GM23338 (cell line): ENCODE measurements at regions not wholly inside any gene's neighbourhood (a gene's known extent, or its start where the extent isn't known, plus 50 kb on each side); places are given as distances from the start of the nearest gene placed in this dataset.

Source experiments
- CTCF ChIP-seq, 2 experiments: fragments of 200-600 bp in 1 of 2; sonication (generic) in 1 of 2; conservative IDR thresholded peaks; 2 replicates each; pipeline versions ENCODE4 v1.5.1 to v1.6.1; 2016 to 2017; ENCODE audit warnings: antibody characterized with exemption in 2 of 2, low read depth in 2 of 2, mild to moderate bottlenecking in 2 of 2, moderate library complexity in 1 of 2
- EZH2 ChIP-seq: fragments of 200-600 bp; sonication (generic); IDR thresholded peaks from one replicate; pipeline ENCODE4 v1.8.0; 2017; ENCODE audit warnings: antibody characterized with exemption, mild to moderate bottlenecking, low read depth; ENCODE audit not compliant: unreplicated experiment
- JUNB ChIP-seq: IDR thresholded peaks from one replicate; pipeline ENCODE4 v1.6.1; 2016; ENCODE audit warnings: antibody characterized with exemption; ENCODE audit not compliant: unreplicated experiment

DNA sequence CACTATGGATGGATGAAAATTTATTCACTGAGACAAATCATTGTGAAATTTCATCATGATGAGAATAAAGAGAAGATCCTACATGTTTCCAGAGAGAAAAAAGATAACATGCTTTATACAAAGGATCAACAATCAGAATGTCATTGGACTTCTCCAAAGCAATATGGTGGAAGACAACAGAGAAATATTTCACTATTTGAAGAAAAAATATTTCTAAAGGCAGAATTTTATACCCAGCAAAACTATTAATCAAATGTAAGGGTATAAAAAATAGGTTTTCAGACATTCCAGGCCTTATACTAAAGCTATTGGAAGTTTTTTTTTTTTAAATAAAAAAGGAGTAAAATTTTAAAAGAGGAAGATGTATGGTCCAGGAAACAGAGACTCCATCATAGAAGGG is 100.6 kb upstream of the OLIG2 start:
- no peak for TF ChIP-seq CTCF (conservative IDR thresholded peaks at IDR 0.05; ENCODE audit: low read depth in 2 of 2)
- TF ChIP-seq JUNB = no peak
- no peak for TF ChIP-seq EZH2
